Heart right ventricle (tissue), 16 donors: ENCODE measurements at regions not wholly inside any gene's neighbourhood (a gene's known extent, or its start where the extent isn't known, plus 50 kb on each side); places are given as distances from the start of the nearest gene placed in this dataset.
A peak's percentile ranks its signal among the peaks of the same experiment; 100 is the strongest.

Experiments used
- ATAC-seq, 8 donors: fragments of 200-7000 bp; cut with Tn5 transposase; one replicate each; pipeline ENCODE4 v1.9.1; 2020; ENCODE audit warnings: mild to moderate bottlenecking in 8 of 8, moderate library complexity in 8 of 8, moderate number of reproducible peaks in 1 of 8
- DNase-seq, 2 donors: peaks; one replicate each; pipeline ENCODE4 v3.0.0-alpha.2; 2020
- H3K27ac ChIP-seq, 10 donors: fragments of 200-600 bp; sonication (generic) in 2 of 10; one replicate each; pipeline versions ENCODE4 v1.5.0 to v1.8.0; 2020 to 2022; ENCODE audit warnings: mild to moderate bottlenecking in 3 of 10
- H3K27me3 ChIP-seq, 7 donors: fragments of 200-600 bp; one replicate each; pipeline ENCODE4 v1.8.0; 2021 to 2022; ENCODE audit warnings: mild to moderate bottlenecking in 2 of 7
- H3K36me3 ChIP-seq, 9 donors: fragments of 200-600 bp; sonication (generic) in 1 of 9; one replicate each; pipeline versions ENCODE4 v1.5.0 to v1.8.0; 2020 to 2022; ENCODE audit warnings: mild to moderate bottlenecking in 2 of 9
- H3K4me1 ChIP-seq, 9 donors: fragments of 200-600 bp; sonication (generic) in 1 of 9; one replicate each; pipeline versions ENCODE4 v1.5.0 to v1.8.0; 2020 to 2022; ENCODE audit warnings: mild to moderate bottlenecking in 4 of 9
- H3K4me3 ChIP-seq, 10 donors: fragments of 200-600 bp; sonication (generic) in 2 of 10; one replicate each; pipeline versions ENCODE4 v1.5.0 to v1.8.0; 2020 to 2022; ENCODE audit warnings: mild to moderate bottlenecking in 7 of 10, moderate library complexity in 2 of 10
- H3K9me3 ChIP-seq, 11 donors: fragments of 200-600 bp in 10 of 11; sonication (generic) in 2 of 11; one replicate each; pipeline versions ENCODE4 v1.5.0 to v1.8.0; 2013 to 2022; ENCODE audit warnings: mild to moderate bottlenecking in 2 of 11, control low read depth in 1 of 11, moderate library complexity in 1 of 11
- CTCF ChIP-seq, 9 donors: fragments of 200-600 bp; sonication (generic) in 2 of 9; IDR thresholded peaks; one replicate each; pipeline versions ENCODE4 v1.5.0 to v1.8.0; 2021 to 2022; ENCODE audit warnings: antibody characterized with exemption in 9 of 9, mild to moderate bottlenecking in 5 of 9, moderate library complexity in 1 of 9
- WGBS, 2 donors: extraction: QIAGEN DNeasy Blood & Tissue Kit; methylation state at CpG; one replicate each; pipeline ENCODE4 v1.1.7; 2013; ENCODE audit warnings: inconsistent platforms in 1 of 2; 5-methylcytosine and 5-hydroxymethylcytosine counted together
- intact Hi-C, 10 donors: fragments of 100-400 bp; cut with DNase I; formaldehyde crosslinking; loops; one replicate each; pipeline versions ENCODE4 v1.11.1 to v1.14.2; 2022
- donor health status: Arrhythmogenic right ventricular cardiomyopathy.
- donor health status: ischemic (EF 13 %, LVEDD 7.1; RV severe dilation, severe dysfunction).
- donor health status: healthy with polysubstance abuse.
- donor health status: DM: no; HTN: yes; CAD: no.
- donor health status: DM: no; HTN: no; CAD: no.
- donor health status: ischemic (EF 25% LVEDD 6.9; RV normal size, moderate dysfunction).
- donor health status: ischemic (EF 25% LVEDD 5.7; RV mildly dilated, moderate dysfunction).
- donor health status: healthy.
- donor health status: DM: yes; HTN: yes; CAD: no.
- donor health status: Ischemic cardiomyopathy.
- donor health status: ischemic (EF 35%, LVEDD 5.7; RV mildly dilated, moderate dysfunction).
- donor health status: nonischemic (EF 11% LVEDD 7.7; RV severe dilation, severe dysfunction).
- donor health status: DM: yes; HTN: yes; CAD: no.
- donor health status: PGD.
- donor health status: ischemic (EF 29% LVEDD 5.4; RV normal size, mild dysfunction).
- donor health status: nonischemic (EF 23%, LVEDD 6.1; RV moderate dilation, normal function).

- Histone ChIP-seq H3K27me3 (no peaks in the 10 kb centered on the region), H3K27ac (no peak overlapping the region), H3K36me3 (no peaks in the 10 kb centered on the region), H3K4me1 (peaks cover 0 to 8% (median 0%) of the 10 kb centered on the region in 9 donors), H3K4me3 (no peak overlapping the region), H3K9me3 (no peaks in the 10 kb centered on the region)
- WGBS, 2 donors, result 56 to 59% methylated on average over 3 of the region's 3 CpGs
- ATAC-seq (peak in 1 of 8 donors; percentile 72), DNase-seq (no peak)
- TF ChIP-seq CTCF (IDR thresholded peaks at IDR 0.05), result no peak
- intact Hi-C loops, result loop anchor here in 1 of 10 donors (10.0 kb wide), 1 partner anchor 735 kb away; no protein-coding TSS in a partner anchor
These were observed 488.2 kb upstream of the SPHKAP start for GRCh38 chr2:228669690-228670089.

DNA sequence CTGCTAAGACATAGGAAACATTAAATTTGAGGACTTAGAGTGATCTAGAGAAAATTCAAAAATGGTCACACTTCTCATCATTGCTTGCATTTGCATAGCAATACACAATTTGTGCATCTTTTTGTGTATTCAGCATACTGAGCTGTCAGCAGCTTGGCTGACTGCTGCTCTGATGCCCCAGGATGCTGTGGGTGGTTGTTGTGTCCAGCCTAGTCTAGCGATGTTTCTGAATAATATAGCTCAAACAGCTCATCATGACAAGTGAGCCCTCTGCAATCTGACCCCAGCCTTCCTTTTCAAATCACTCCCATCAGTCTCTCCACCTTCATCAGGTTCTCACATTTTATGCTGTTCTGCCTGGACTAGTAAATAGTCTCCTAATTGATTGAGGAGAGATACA, 483.7 kb upstream of the SPHKAP start:
- no peak for TF ChIP-seq CTCF (IDR thresholded peaks at IDR 0.05)
- no peak for DNase-seq
- Histone ChIP-seq H3K36me3 (no peaks in the 10 kb centered on the region), H3K9me3 (no peaks in the 10 kb centered on the region), H3K27me3 (no peaks in the 10 kb centered on the region), H3K27ac (no peak overlapping the region), H3K4me1 (no peaks in the 10 kb centered on the region), H3K4me3 (no peak overlapping the region)
- intact Hi-C loops, result no loop called here
- 80 to 81% methylated on average over 1 of the region's 1 CpG for WGBS, 2 donors
- no peak for ATAC-seq

GRCh38 chr2:228658998-228659397, 477.5 kb upstream of the SPHKAP start:
- no peak overlapping the region for H3K4me3 ChIP-seq
- no peaks in the 10 kb centered on the region for H3K9me3 ChIP-seq
- no peaks in the 10 kb centered on the region for H3K36me3 ChIP-seq
- TF ChIP-seq CTCF (IDR thresholded peaks at IDR 0.05), result no peak
- DNase-seq (no peak), ATAC-seq (no peak)
- WGBS, 2 donors, result 77 to 89% methylated on average over 5 of the region's 5 CpGs
- no peaks in the 10 kb centered on the region for H3K27me3 ChIP-seq
- H3K4me1 ChIP-seq, result peaks cover 0 to 3% (median 0%) of the 10 kb centered on the region in 9 donors
- H3K27ac ChIP-seq, result no peak overlapping the region
- intact Hi-C loops, result loop anchor here in 9 of 10 donors (2.0 to 10.0 kb wide), 8 partner anchors 334 to 612 kb away; partner anchors contain the start of gene SPHKAP (in 3 of the 9)

DNA sequence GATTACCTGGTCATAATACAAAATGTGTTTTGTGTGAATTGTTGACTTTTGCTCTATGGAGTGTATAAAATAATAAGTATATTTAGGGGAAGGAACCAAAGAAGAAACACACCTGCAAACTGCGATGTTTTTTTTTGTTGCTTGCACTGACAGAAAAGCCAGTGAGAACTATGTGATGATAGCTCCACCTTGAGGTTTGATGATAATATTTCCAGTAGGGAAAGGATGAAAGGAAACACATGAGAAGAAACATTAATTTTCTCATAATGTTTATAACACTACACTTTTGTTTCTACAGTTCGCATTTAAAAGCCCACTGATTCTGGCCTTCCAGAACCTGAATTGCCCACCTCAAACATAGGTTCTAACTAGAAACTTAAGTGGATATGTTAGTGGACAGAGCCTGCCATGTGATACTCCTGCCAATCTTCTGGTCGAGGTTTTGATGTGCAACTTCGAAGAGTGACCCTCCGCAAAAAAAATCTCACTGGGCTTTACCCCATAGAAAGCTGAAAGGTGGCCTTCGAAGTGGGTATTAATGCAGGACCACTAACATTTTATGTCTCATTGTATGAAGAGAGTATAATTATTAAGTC, 476.4 kb upstream of the SPHKAP start:
- ATAC-seq (peak in 4 of 8 donors; percentile 58 to 68 (median 64)), DNase-seq (no peak)
- Histone ChIP-seq H3K9me3 (no peaks in the 10 kb centered on the region), H3K4me1 (peaks cover 0 to 4% (median 0%) of the 10 kb centered on the region in 9 donors), H3K4me3 (no peak overlapping the region), H3K27me3 (no peaks in the 10 kb centered on the region), H3K27ac (no peak overlapping the region), H3K36me3 (no peaks in the 10 kb centered on the region)
- 46 to 51% methylated on average over 6 of the region's 6 CpGs for WGBS, 2 donors
- peak; percentile 11 to 62 (median 50) for TF ChIP-seq CTCF (IDR thresholded peaks at IDR 0.05)
- intact Hi-C loops, result loop anchor here in 9 of 10 donors (2.0 to 10.0 kb wide), 9 partner anchors 333 to 611 kb away; partner anchors contain the start of gene SPHKAP (in 4 of the 9)
